ENCODE measurements at regions not wholly inside any gene's neighbourhood (a gene's known extent, or its start where the extent isn't known, plus 50 kb on each side); places are given as distances from the start of the nearest gene placed in this dataset.

DNA sequence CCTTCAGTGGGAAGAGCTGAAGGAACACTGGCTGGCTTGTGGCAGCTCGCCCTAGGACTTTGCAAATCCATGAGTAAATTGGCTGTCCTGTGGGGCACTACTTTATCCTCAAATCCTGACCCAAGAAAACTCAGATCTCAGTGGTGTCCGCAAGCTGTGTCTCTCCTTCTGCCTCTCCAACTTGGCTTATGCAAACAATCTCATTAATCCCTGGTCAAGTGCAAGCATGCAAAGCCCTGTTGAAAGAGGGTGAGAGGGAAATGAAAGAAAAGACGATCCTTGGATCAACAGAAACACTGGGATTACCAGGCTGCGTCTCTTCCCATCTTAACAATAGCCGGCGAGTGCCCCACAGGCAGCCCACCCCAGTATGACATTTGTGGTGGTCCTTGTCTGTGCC is 901.6 kb downstream of the BCL11B start:
- intact Hi-C loops (cut with DNase I) = no loop called here
- no peak for DNase-seq
- no peak overlapping the region for H3K4me3 ChIP-seq (ENCODE audit: low read length in 3 of 3)
- H3K27ac ChIP-seq (ENCODE audit: low read depth in 2 of 2, low read length in 2 of 2) = no peak overlapping the region
- no peaks in the 10 kb centered on the region for H3K36me3 ChIP-seq (ENCODE audit: control insufficient read depth in 2 of 3, insufficient read depth in 3 of 3, low read length in 3 of 3)
- TF ChIP-seq CTCF (IDR thresholded peaks at IDR 0.05; ENCODE audit: borderline replicate concordance, extremely low read depth, insufficient read depth) = no peak
- H3K9me3 ChIP-seq (ENCODE audit: control insufficient read depth in 2 of 3, insufficient read depth in 1 of 3, low read length in 3 of 3) = no peaks in the 10 kb centered on the region
- H3K27me3 ChIP-seq (ENCODE audit: control insufficient read depth, insufficient read depth, low read length) = no peaks in the 10 kb centered on the region
- no peaks in the 10 kb centered on the region for H3K4me1 ChIP-seq (ENCODE audit: control insufficient read depth in 2 of 3, insufficient read depth in 2 of 3, low read depth in 1 of 3, low read length in 3 of 3)
- FAIRE-seq = no peak
- no peak overlapping the region for H3K9ac ChIP-seq (ENCODE audit: low read length in 3 of 3)

DNA sequence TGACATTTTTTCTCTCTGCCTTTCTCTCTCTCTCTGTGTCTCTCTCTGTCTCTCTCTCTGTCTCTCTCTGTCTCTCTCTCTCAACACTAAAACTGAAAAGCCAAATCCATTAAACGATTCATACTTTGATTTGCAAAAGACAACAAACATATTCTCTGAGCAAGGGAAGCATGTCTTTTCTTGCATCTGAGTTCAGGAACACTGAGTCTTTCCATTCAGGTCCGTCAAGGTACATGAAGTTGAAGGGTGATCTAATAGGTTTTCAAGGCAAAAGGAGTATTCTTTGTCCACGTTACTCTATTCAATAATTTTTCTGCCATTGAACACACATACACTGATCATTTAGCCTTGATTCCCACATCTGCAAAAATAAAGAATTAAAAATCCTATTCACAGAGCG is 900.9 kb downstream of the BCL11B start:
- FAIRE-seq (no peak), DNase-seq (no peak)
- Histone ChIP-seq H3K9me3 (ENCODE audit: control insufficient read depth in 2 of 3, insufficient read depth in 1 of 3, low read length in 3 of 3) (no peaks in the 10 kb centered on the region), H3K4me3 (ENCODE audit: low read length in 3 of 3) (no peak overlapping the region), H3K36me3 (ENCODE audit: control insufficient read depth in 2 of 3, insufficient read depth in 3 of 3, low read length in 3 of 3) (no peaks in the 10 kb centered on the region), H3K27me3 (ENCODE audit: control insufficient read depth, insufficient read depth, low read length) (no peaks in the 10 kb centered on the region), H3K9ac (ENCODE audit: low read length in 3 of 3) (no peak overlapping the region), H3K4me1 (ENCODE audit: control insufficient read depth in 2 of 3, insufficient read depth in 2 of 3, low read depth in 1 of 3, low read length in 3 of 3) (no peaks in the 10 kb centered on the region), H3K27ac (ENCODE audit: low read depth in 2 of 2, low read length in 2 of 2) (no peak overlapping the region)
- no peak for TF ChIP-seq CTCF (IDR thresholded peaks at IDR 0.05; ENCODE audit: borderline replicate concordance, extremely low read depth, insufficient read depth)
- intact Hi-C loops (cut with DNase I) = no loop called here

GRCh38 chr14:98374136-98374535 is 897.9 kb downstream of the BCL11B start:
- Histone ChIP-seq H3K36me3 (ENCODE audit: control insufficient read depth in 2 of 3, insufficient read depth in 3 of 3, low read length in 3 of 3) (no peaks in the 10 kb centered on the region), H3K27ac (ENCODE audit: low read depth in 2 of 2, low read length in 2 of 2) (no peak overlapping the region), H3K4me3 (ENCODE audit: low read length in 3 of 3) (no peak overlapping the region), H3K27me3 (ENCODE audit: control insufficient read depth, insufficient read depth, low read length) (no peaks in the 10 kb centered on the region), H3K4me1 (ENCODE audit: control insufficient read depth in 2 of 3, insufficient read depth in 2 of 3, low read depth in 1 of 3, low read length in 3 of 3) (no peaks in the 10 kb centered on the region), H3K9me3 (ENCODE audit: control insufficient read depth in 2 of 3, insufficient read depth in 1 of 3, low read length in 3 of 3) (no peaks in the 10 kb centered on the region), H3K9ac (ENCODE audit: low read length in 3 of 3) (no peak overlapping the region)
- DNase-seq = no peak
- no peak for TF ChIP-seq CTCF (IDR thresholded peaks at IDR 0.05; ENCODE audit: borderline replicate concordance, extremely low read depth, insufficient read depth)
- FAIRE-seq = no peak
- intact Hi-C loops (cut with DNase I) = no loop called here

DNA sequence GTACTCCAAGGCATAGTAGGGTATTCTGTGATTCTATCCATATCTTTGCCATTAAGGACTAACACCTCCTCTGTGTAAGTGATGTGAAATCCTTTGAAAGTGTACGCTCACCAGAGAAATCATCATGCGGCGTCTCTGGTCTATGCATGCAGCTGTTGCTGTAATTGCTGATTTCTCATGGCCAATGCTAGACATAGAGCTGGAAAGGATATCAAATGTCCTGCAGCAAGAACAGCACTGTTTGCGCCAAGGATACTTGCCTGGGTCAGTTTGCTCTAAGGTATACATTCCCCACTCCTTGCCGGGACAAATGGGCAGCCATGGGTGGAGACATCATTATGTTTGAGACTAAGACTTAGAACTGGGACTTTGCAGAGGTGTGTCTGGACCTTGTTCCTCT is 896.4 kb downstream of the BCL11B start:
- no peak for TF ChIP-seq CTCF (IDR thresholded peaks at IDR 0.05; ENCODE audit: borderline replicate concordance, extremely low read depth, insufficient read depth)
- Histone ChIP-seq H3K27me3 (ENCODE audit: control insufficient read depth, insufficient read depth, low read length) (no peaks in the 10 kb centered on the region), H3K4me1 (ENCODE audit: control insufficient read depth in 2 of 3, insufficient read depth in 2 of 3, low read depth in 1 of 3, low read length in 3 of 3) (no peaks in the 10 kb centered on the region), H3K9ac (ENCODE audit: low read length in 3 of 3) (no peak overlapping the region), H3K9me3 (ENCODE audit: control insufficient read depth in 2 of 3, insufficient read depth in 1 of 3, low read length in 3 of 3) (no peaks in the 10 kb centered on the region), H3K27ac (ENCODE audit: low read depth in 2 of 2, low read length in 2 of 2) (no peak overlapping the region), H3K36me3 (ENCODE audit: control insufficient read depth in 2 of 3, insufficient read depth in 3 of 3, low read length in 3 of 3) (no peaks in the 10 kb centered on the region), H3K4me3 (ENCODE audit: low read length in 3 of 3) (no peak overlapping the region)
- peak in 1 of 5 donors; percentile 4 for DNase-seq
- no peak for FAIRE-seq
- intact Hi-C loops (cut with DNase I) = no loop called here

Data from kidney (tissue), 13 donors.